Cerebellar cortex (tissue), 1 donor: ENCODE measurements at regions not wholly inside any gene's neighbourhood (a gene's known extent, or its start where the extent isn't known, plus 50 kb on each side); places are given as distances from the start of the nearest gene placed in this dataset.

ENCODE experiments used
- DNase-seq: peaks from one replicate; pipeline ENCODE4 v3.0.0-alpha.2; 2015; ENCODE audit warnings: low spot score

DNA sequence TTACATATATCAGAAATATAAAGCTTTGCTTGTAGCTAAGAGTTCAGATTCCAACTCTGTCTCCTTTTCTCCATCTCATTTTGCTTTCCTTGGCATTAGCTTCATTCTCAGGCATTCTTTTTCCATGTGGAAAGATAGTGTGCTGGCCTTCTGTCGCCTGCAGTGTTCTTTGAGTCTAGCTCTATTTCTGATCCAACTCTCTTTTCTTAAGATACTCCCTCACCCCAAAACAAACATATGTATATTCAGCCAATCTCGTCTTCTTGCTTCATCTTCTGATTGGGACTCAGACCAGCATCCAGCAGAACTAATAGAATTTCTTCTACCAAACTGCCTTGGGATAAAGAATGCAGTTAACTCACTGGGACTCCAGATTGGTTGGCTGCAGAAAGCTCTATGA lies 532.2 kb downstream of the MID1IP1 start:
- DNase-seq, result no peak

DNA sequence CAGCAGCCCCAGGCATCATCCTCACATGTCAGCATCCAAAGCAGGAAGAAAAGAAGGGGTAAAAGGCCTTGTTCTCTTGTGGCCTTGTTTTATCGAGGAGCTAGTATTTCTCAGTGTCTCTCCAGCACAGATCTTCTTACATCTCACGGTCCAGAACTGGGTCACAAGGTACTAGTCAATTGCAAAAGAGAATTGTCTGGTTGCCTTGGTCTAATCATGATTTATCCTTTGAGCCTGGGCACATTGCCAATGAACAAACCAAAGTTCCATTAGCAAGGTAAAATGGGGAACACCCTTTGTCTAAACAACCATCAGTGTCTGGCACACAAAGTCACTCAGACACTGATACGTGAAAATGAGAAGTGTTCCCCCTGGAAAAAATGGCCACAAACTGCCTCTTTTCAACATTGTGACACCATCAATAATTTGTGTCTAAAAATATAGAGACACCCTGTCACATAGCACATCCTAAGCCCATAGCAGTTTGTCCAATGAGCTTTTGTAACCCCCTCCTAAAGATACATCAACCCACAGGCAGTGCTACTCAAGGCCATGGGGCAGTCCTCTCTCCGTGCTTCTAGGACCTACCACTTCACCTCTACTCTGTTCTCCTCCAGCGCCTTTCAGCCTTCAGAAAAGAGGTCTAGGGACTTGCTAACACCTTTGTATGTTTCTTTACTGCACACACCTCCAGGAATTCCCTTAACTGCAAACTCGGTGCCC lies 534.4 kb downstream of the MID1IP1 start:
- no peak for DNase-seq

DNA sequence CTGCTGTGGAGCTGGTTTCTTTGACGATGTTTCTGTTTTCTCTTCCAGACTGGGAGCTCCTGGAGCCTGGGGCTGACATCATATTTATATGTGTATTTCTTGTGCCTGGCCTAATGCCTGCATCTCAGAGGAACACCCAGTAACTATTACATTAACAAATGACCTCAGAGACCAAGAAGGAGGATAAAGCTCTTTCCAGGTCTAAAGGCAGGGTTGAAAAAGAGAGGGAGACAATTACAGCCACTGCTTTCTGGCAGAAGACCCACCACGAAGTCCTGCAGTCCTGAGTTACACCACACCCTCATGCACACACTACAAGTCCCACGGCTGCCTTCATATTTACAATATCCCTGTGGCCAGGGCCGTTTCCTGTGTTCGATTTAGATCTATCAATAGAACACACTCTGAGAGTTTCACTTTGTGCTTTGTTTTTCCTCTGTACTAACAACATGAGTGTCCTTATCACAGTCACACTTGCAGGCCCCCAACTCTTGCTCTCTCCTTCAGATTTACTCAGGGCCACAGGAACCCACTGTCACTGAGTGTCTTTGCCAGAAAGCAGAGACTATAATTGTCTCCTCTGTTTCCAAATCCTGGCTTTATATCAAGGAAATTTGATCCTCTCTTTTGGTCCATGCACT lies 535.5 kb downstream of the MID1IP1 start:
- no peak for DNase-seq

DNA sequence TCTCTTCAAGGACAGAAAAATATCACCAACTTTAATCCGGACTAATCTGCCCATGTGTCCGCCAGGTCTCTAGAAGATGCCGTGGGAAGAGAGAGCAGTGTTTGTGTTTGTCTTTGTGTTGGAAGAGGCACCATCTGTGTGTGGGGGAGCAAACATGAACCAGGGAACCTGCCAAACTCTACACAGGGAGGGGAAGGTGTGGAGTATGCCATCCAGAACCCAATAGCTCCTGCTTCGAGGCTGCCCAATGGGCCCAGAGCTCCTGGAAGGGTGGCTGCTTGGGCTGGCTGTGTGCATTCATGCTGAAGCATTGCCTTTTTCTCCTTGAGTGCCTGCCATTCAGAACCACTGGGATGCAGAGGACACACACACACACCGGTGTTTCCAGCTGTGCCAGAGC lies 536.2 kb downstream of the MID1IP1 start:
- DNase-seq, result peak; percentile 3

DNA sequence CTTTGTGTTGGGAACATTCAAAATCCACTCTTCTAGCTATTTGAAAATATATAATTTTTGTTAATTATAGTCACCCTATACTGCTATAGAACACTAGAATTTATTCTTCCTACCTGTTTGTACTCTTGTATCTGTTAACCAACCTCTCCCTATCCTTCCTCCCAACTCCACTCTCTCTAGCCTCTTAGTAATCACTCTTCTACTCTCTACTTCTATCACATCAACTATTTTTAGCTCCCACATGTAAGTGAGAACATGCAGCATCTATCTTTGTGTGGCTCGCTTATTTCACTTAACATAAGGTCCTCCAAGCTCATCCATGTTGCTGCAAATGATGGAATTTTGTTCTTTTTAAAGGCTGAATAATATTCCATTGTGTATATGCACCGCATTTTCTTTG lies 537.3 kb downstream of the MID1IP1 start:
- DNase-seq, result no peak

DNA sequence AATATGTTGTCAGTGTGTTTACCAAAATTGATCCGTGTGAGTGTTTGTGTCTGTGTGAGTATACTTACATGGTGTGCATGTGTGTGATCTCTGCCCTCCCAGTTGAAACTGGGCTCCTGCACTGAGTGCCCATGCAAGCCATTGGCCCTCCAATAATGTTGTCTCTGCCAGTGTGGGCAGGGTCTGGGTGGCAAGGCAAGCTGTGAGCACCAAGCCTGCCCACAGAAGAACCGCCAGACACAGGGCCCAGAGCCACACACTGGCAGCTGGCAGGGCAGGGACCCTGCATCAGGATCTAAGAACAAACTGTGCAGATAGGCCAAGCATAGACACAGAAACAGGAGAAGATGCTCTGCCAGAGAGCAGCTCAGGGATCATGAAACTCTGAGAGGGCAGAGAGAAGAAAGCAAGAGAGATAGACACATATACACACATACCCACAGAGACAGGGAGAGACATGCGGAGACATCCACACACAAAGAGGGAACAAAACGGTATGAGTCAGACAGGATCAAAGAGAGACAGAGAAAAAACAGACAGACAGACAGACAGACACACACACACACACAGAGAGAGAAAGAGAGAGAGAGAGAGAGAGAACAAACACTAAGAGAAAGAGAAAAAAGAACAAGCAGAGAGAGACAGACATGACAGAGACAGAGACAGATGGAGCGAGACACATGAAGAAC lies 555.0 kb downstream of the MID1IP1 start:
- no peak for DNase-seq

DNA sequence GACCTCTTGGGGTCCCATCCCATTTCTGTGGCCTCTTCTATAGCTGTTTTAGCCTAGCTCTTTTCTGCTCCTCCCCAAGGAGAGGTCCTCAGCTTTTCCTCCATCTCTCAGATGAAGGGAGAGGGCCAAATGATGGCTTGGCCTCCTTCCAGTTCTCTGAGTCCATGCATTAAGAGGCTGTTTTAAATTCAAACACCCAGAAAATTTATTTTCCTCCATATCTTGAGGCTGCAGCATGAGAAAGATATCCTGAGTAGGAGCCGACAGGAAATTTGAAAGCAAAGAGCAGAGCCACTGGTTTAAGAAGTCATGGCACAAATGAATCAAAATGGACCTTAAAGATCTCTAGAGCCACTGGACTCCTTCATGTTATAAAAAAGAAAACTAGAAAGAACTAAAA lies 558.8 kb downstream of the MID1IP1 start:
- no peak for DNase-seq

DNA sequence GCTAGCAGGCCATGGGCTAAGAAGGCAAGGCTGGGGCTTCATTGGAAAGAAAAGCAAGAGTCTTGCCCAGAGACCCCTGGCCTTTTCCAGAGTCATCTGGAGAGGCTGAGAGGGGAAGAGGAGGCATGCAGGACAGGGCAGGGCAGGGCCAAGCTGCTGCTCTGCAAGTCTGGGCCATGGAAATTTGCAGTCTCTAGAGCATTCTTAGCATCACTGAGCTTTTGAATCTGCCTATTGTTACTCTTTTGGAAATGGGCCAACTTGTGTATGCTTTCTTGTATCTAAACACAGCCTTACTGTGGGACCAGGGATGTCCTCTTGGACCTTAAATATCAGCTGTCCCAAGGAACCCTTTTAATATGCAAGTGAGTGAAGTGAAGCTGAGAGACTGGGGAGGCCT lies 560.5 kb downstream of the MID1IP1 start:
- no peak for DNase-seq

DNA sequence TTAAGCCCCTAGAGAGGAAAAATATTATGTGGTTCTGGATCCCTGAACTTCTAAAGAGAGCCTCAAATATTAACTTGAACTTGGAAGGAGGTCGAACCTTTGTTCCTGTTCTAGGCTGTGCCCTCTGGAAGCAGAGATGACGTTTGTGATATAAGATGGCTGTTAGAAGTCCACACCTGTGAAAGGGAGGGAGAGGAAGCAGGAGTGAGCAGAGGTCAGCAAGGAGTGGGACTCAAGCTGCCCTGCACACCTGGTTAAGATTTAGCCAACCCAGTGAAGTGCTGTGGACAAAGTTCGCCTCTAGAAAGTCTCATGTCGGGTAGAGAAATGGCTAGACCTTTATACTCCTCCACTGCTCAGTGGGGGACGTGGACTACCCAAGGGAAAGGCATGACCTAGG lies 566.2 kb downstream of the MID1IP1 start:
- DNase-seq, result no peak

DNA sequence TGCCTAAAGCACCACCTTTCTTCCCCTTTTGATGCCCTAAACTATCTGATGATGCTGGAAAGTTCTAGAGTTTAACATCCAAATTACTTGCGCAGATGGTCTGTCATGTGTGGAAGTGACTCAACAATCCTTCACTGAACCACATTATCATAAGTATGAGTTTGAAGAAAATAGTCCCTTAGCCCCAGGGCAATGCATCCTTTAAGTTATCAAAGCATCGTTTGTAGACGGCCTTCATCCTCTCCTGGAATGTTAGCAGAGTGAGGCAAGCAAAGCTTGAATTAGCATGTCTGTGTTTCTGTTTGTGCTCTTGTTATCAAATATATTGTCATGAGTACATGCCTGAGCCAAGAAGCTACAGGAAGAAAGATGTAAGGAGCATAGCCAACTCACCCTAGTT lies 570.9 kb downstream of the MID1IP1 start:
- no peak for DNase-seq

DNA sequence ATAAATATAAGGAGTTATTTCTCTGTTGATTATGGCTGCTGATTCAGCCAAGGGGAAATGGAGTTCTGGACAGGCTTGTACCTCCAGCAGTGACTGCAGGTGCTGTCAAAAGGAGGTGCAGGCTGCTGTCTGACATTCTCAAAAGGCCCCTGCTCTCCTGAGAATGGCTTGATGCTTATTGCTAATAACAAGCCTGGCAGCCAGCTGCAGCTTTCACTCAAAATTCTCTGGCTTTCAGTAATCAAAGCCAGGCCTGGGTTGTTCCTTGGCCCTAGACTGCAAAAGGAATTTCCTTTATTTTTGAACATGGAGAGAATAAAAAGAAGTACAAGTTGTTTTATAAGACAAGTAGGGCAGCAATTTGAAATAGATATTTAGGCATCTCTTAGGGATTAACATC lies 575.9 kb downstream of the MID1IP1 start:
- DNase-seq, result peak; percentile 33

DNA sequence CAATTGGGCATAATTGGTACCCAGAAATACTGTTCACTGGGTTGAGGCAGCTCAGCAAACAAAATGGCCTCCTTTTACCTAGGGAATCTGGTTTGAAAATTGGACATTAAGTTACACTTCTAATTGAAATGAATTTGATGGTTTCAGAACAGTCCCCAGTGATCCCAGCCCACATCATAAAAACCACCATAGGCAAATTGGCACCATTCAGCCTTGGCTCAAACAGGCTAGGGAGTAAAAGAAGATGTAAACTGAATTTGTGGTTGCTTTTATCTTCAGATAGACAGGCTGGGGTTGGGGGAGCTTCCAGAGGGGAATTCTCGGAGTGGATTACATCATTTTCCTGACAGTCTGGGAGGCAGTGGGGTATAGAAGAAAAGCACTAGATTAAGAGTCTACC lies 576.5 kb downstream of the MID1IP1 start:
- no peak for DNase-seq

DNA sequence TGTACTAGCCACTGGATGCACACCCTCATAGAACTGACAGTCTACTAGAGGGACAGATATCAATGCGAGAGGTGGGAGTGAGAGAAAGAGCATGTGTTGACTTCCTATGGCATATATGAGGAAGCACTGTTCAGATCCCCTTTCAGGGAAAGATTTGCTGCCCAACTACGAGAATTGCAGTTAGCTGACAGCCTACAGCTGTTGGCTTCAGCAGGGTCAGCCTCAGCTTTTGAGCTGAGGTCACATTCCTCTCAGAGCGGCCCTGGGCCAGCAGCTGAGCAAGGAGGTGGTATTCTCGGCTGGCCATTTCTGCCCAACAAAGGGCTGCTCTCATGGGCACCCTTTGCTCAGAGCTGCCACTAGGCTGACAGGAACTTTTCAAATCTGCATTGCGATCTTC lies 580.2 kb downstream of the MID1IP1 start:
- no peak for DNase-seq

DNA sequence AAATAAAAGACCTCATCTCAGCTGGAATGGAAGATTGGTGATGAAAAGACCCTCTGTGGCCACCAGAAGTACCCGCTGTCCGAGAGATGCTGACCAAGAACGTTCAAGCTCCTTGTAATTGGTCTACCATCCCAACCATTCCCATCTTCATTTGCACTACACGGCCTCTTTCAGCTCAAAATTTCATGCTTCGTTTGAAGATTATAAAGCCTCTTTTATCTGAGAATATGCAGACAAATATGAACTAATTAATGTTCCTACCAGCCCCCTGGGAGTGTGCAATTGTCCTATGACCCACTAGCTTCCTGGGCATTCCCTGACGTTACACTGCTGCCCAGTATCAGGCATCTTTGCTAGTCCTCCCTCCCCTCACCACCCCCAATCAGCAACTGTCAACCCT lies 583.7 kb downstream of the MID1IP1 start:
- no peak for DNase-seq

DNA sequence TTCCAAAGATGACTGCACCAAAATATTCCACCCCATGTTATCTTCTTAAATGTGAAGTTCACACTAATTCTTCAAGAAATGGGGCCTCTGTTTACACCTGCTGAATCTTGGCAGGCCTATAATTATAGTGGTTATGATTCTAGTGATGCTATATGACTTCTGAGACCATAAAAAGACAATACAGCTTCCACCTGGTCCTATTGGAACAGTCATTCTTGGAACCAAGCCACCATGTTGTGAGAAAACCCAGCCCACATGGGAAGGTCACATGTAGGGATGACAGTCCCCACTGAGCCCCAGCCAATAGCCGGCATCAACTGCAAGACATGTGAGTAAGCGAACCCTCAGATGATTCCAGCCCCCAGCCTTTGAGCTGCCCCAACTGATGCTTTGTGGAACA lies 587.5 kb downstream of the MID1IP1 start:
- no peak for DNase-seq

DNA sequence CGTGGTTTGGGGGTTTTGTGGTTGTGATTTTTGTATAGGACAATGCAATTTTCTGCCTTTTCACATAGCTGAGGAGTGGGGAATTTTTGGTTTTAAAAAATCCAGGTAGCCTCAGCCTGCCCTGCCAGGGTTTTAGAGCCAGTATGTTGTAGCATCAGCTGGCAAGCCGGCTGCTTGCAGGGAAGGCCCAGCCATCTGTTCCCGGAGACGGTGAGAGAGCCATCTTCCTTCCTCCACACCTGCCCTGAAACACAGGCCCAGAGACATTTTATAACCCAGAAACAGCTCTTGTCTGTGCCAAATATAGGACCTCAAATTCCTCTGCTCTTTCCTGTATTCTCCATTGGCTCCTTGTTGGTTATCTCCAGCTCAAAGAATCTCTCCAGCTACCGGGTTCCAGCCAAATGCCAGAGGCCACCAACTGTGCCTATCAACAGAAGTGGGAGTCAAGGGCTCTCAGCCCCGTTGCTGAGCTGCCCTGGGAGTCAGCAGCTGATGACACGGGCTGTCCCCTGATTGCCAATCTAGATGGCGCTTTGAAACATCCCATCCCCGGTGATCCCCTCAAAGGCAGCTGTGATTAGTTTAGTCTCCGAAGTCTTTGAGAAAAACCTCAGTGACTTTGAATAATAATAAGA lies 595.2 kb downstream of the MID1IP1 start:
- peak; percentile 78 for DNase-seq

DNA sequence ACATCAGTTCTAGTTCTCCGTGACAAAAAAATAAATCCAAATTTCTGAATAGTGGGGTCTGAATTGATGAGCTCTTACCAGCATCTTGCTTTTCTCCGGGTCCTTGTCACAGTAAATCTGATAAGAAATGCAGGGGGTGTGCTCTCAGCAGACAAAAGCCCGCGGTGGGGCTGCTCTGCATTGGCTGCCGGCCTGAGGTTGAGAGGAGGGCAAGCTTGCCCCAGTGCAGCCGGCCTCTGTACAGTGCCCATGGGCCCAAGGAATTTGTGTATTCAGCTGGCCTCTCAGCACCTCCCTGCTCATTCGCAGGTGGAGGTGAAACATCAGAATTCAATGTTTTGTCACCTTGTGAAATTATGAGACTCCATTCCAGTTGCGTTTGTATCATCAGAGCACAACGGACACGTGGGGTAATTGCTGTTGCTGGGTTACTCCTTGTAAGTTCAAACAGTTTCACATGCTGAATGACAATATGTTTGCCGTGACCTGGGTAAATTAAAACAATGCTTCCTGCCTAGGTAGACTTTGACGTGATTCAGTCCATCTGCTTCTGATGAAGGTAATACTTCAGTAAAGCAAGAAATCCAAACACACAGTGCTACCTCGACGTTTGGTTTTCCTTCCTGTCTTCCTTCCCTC lies 596.4 kb downstream of the MID1IP1 start:
- no peak for DNase-seq

DNA sequence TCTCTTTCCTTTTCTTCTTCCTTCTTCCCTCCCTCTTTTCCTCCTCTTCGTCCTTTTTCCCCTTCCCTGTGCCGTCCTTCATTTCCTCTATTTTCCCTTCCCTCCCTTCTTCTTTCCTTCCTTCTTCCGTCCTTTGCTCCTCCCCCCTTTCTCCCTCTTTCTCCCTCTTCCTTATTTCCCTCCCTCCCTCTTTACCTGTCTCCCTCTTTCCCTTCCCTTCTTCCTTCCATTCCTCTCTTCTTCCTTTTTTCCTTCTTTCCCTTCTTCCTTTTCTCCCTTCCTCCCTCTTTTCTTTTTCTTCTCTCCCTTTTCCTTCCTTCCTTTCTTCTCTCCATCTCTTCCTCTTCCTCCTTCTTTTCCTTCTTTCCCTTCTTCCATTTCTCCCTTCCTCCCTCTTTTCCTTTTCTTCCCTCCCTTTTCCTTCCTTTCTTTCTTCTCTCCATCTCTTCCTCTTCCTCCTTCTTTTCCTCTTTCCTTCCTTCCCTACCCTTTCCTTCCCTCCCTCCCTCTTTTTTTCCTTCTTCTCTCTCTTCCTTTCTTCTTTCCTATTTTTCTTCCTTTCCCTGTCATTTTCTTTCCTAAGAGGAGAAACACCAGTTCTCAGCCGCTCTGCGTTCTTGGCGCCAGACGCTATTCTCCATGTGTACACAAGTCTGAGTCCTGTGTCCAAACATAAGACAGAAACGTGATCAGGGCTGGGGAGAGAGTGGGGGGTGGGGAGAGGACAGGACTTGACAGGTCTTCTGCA lies 597.1 kb downstream of the MID1IP1 start:
- no peak for DNase-seq

DNA sequence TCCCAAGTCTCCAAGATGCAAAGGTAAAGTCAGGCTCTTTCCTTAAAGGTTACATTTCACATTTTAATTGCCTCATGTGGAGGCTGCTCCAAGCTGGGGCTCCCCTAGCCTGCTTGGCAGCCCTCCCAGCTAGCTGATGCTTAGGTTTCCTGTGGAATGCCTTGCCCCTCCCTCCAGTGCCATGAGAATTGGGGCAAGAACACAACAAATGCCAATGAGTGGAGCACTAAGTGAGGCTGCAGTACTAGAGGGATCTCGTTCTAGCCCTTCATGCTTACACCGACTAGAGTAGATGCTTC lies 597.7 kb downstream of the MID1IP1 start:
- peak; percentile 0 for DNase-seq

DNA sequence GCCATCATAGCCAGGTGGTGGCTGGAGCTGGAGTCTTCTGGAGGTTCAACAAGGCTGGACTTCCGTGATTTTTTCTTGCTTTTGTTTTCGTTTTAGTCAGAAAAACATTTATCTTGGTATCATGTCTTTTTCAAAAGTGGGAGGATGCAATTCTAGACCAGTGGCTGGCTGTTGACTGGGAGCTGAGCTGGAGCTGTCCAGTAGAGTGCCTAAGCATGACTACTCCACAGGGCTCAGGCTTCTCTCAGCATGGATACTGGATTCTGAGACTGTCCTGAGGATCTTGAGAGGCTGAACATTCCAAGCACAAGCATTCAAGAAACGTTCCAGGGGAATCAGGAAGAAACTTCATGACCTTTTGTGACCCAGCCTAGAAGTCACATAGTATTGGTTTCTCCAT lies 598.1 kb downstream of the MID1IP1 start:
- DNase-seq, result no peak

DNA sequence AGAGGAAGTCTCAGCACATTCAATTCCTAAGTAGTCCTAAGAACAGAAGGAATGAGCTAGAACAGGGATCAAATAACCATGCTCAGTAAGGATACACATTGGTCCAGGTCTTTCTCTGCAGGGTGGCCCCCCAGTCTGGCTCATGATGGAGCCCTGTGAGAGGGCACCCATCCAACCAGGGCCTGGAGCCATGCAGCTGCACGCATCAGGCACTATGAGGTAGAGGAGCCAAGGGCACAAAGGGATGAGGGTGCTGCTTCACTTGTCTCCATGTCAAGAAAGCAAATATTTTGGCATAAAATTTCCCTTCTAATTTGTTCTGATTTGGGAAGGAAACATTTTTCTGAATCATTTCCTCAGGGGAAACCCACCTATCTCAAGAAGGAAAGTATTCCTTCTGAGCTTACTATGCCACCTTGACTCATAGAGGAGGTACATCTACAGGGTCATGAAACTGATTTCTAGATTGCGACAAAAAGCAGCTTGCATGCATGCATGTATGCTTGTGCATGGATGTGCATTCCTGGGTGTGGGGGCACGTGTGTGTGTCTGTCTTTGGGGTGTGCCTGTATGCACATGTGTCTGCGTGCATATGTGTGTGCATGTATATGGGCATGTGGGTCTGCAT lies 600.3 kb downstream of the MID1IP1 start:
- no peak for DNase-seq

DNA sequence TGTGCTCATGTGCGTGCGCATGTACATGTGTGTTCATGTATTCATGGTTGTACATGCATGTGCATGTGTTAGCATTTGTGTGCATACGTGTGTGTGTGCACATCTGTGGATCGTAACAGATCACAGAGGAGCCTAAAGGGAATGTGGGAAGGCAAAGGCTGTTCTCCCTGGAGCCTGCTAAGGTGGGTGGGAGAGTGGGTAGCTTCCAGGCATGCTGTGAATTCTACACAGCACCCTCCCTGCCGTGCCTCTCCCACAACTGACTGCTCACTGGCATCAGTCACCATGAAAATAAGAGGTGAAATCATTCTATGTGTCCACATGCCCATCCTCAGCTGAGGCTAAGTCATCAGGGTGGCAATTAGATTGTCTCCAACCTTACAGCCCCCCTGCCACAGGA lies 600.9 kb downstream of the MID1IP1 start:
- no peak for DNase-seq
